CD4-positive, alpha-beta T cell treated with Interleukin-17A for 4 hours (primary cell): ENCODE measurements at regions not wholly inside any gene's neighbourhood (a gene's known extent, or its start where the extent isn't known, plus 50 kb on each side); places are given as distances from the start of the nearest gene placed in this dataset.
A peak's percentile ranks its signal among the peaks of the same experiment; 100 is the strongest.

Experiments used
- DNase-seq: peaks from one replicate; pipeline ENCODE4 v3.0.0-alpha.2; 2020; ENCODE audit warnings: mixed read lengths

- no peak for DNase-seq
Measured at GRCh38 chr13:79267560-79267959, 138.5 kb downstream of the RBM26 start.

GRCh38 chr13:79258489-79258888 is 147.6 kb downstream of the RBM26 start:
- no peak for DNase-seq

DNA sequence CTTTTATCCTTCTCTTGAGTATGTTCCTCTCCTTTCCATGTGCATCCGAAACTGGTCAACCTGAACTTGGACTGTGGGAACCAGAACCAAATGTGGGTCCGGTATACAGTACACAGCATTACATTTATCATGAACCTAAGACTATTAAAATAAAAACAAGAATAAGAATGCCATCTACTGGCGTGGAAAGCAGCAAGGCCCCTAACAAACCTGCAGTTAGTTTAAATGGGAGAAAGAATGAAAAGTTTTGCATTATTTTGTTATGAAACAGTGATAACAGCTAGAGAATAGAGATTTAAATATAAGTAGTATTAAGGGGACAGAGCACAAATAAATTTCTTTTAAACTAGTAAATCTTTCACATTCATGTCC is 159.5 kb downstream of the RBM26 start:
- DNase-seq, result no peak

DNA sequence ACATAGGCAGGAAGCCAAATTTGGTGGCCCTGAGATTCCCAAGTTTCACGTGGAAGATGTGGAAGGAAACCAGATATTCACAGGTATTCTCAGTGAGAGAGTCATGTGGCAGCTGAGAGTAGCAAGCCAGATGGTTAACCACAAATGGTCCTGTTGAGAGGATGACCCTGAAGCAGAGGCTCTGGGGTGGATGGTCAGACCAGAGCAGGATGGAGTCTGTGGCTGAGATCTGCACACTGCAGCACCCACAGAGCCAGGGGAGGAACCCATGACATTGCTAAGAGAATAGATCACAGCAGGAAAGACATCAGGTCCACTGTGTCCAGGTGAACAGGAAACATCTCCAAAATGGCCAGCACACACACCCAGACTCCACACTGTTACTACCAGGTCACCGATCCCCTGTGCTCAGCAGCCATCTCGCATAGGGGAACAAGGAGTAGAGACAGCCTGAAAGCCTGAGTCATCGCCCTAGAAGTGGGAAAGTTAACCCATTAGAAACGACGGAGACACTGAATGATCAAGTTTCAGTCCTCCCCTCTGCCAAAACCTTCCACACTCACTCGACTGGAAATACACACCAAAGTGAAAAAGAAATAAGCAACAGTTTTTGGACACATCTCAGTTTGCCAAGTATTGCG is 160.0 kb downstream of the RBM26 start:
- no peak for DNase-seq

DNA sequence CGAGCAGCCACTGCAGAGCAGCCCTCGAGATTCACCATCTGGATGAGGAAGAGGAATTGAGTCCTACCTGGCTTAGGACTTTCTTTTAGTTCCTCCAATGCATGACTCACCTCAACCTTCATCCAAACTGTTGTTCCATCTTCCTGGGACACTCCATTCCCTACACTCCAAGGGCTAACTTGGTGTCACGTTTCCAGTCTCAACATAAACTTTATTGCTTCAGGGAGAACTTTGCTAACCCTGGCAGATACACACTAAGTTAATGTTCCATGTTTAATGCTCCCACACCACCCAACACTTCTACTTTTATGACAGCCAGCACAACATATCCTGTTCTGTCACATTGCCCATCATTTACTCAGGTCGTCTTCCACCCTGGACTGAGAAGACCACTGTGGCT is 164.4 kb downstream of the RBM26 start:
- DNase-seq, result no peak

DNA sequence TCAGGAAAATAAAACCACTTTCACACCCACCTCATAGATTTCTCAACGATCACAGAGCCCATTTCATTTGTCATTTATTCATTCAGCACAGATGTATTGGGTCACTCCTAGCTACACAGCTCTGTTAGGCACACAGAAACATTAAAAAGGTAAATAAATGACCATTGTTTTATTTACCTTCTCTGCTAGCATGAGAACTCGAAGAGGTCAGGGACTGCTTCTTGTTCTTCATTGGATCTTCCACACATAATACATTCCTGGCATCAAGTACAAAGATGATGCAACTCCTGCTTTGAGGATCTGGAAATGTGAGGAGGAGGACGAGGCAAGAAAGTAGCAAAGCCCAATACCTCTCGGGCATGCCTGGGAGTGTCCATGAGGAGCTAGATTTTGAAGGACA is 168.1 kb downstream of the RBM26 start:
- DNase-seq, result no peak

- DNase-seq, result no peak
Measured at GRCh38 chr13:79231887-79232286, 174.2 kb downstream of the RBM26 start.

DNA sequence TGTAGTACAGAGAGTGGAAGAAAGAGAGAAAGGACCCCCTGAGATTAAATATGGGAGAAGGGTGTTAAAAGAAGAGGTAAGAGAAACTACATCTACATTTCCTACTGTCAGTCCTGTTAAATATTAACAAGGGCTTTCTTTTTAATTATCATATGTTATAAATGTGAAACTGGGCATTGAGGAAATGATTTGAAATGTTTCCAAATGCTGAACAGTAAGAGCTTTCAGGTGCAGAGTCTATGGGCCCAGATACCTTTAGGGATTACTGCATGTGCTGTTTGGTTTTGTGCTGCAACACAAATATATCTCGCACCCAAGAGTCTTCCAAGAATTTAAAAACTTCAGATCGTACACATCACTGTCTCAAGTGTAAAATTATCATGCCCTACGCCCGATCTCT is 176.3 kb downstream of the RBM26 start:
- no peak for DNase-seq

- no peak for DNase-seq
Measured at GRCh38 chr13:79228972-79229371, 177.1 kb downstream of the RBM26 start.

DNA sequence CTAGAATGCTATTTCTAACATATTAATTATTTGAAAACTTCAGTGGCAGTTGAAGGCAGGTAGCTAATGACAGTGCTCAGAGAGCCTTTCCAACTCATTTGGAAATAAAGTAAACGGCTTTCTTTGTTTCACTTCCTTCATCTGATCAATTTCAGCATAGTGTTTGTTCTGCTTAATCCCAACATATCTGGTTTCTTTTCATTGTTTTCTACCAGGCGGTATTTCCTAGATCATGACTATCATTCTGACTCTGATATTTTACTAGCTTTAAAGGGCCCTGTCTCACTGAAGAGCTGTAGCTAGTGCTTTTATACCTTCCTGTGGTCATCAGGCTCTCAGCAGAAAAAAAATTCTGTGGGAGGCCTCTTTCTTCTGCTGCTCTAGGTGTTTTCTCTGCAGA is 178.6 kb downstream of the RBM26 start:
- DNase-seq, result no peak

GRCh38 chr13:79226938-79227337 is 179.1 kb downstream of the RBM26 start:
- no peak for DNase-seq

GRCh38 chr13:79226250-79226649 is 179.8 kb downstream of the RBM26 start:
- DNase-seq, result no peak

GRCh38 chr13:79225487-79226232 is 180.4 kb downstream of the RBM26 start:
- no peak for DNase-seq

DNA sequence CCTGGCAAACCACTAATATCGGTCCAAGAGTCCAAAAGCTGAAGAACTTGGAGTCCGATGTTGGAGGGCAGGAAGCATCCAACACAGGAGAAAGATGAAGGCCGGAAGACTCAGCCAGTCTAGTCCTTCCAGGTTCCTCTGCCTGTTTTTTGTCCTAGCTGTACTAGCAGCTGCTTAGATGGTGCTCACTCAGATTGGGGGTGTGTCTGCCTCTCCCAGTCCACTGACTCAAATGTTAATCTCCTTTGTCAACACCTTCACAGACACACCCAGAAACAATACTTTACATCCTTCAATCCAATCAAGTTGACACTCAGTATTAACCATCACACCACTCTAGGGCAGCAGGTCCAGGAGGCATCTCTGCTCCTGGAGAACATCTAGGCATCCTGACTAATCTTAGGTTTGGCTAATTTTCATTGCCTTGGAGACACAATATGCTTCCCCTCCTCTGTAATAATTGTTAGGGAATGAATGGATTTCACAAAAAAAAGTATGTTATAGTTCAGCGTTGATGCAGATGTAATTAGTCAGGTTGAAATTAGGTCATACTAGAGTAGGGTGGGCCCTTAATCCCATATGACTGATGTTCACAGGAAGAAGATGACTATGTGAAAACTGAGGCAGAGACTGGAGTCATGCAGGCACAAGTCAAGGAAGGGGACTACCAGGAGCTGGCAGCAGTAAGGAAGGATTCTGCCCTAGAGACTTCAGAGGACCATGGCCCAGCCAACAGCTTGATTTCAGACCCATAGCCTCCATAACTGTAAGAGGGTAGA is 183.4 kb downstream of the RBM26 start:
- DNase-seq, result no peak

DNA sequence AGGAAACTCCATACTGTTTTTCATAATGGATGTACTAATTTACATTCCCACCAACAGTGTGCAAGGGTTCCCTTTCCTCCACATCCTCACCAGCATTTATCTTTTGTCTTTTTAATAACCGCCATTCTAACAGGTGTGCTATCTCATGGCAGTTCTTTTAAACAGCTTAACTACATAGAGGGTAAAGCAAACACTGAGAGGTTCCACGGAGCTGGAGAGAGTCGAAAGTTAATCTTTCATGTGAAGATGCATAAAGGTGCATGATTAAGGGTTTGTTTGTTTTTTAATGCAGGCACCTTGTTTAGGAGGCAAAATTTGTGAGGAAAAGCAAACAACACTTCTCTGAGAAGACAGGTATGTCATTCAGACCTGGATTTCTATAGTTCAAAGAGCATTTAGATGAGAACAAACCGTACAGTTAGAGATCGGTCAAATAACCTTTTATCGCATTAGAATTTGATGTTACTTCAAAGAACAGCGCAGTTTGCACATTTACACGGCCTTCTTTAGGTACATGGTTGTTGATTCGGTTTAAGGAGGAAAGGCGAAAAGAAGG is 193.9 kb downstream of the RBM26 start:
- no peak for DNase-seq

GRCh38 chr13:79211377-79211776 is 194.7 kb downstream of the RBM26 start:
- no peak for DNase-seq

DNA sequence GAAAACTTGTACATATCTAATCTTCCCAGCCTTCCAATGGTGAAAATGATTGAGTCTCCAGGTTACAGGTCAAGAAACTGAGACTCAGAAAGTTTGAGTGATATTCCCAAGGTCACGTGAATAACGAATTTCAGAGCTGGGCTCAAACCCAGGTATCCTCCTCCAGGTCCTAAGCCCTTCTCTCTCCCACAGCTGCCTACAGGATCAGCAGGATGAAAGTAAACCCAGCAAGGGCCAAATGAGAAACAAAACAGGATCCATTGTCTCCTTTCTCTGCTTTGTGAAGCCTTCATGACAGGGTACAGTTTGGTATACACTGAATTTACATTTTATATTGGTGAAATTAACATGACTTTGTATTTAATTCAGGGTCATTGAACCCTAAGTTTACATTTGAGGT is 208.1 kb downstream of the RBM26 start:
- DNase-seq, result no peak

- no peak for DNase-seq
Measured at GRCh38 chr13:79196843-79197242, 209.2 kb downstream of the RBM26 start.

DNA sequence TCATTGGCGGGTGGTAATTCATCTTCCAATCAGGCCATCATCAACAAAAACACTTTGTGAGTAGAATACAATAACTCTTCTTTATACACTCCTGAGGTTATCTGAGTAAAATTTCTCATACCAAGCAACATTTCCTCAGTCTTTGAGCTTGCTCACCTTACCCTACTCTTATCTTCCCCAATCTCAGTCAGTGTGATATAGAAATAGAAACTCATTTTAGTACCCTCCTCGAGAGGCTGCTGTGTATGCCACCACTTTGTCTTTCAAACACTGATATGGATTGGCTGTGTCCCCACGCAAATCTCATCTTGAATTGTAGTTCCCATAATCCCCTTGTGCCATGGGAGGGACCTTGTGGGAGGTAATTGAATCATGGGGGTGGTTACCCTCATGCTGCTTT is 209.7 kb downstream of the RBM26 start:
- DNase-seq, result no peak

DNA sequence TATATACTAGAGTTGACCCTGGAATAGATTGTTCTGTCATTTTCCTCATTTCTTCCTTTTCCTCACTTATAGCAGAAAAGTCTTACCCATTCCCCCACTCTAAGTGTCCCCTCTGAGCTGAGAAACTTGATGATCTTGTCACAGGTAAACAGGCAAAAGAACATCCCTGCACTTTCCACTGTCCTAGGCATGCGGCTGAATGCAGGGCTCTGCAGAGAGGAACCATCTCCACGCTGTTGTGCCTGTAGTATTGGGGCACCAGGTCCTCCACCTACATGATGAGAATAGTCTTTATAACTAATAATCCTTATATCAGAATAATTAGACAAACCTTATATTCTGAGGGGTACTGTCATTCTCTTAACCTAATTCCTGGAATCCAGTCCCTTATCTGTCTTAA is 211.3 kb downstream of the RBM26 start:
- DNase-seq, result no peak

DNA sequence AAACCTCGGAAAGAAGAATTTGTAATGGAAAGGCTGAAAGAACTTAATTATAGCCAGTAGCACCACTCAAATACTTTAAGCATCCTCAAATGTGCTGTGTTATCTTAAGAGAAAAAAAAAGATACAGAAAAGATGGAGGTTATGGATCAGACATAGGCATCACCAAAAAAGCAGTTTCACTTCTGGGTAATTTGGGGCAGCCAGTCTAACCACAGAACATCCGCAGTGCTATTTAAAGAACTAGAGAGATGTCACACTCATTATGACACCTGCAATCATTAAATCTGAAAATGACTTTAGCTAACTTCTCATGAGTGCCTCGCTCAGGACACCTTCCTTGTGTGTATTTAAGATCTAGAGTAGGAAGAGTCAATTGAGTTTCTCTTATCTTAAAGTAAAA is 211.8 kb downstream of the RBM26 start:
- peak; percentile 4 for DNase-seq

DNA sequence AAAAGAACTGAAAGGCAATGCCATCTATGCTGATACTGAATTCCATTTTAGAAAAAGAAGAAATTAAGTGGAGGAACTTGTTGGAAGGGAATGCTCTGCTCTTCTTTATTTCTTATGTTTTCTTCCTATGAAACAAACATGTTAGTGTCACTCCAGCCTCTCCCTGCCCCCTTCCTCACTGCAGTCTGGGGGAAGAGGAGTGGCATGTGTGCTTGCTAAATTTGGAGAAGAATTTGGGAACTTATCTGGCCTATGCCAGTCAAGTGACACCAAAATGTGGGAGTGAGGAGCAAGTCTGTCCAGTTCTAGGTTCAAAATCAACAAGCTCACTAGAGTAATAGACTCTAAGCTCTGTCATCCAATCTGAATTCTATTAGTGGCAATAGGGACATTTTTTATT is 214.6 kb downstream of the RBM26 start:
- DNase-seq, result no peak

GRCh38 chr13:79190932-79191331 is 215.1 kb downstream of the RBM26 start:
- DNase-seq, result no peak
